Adrenal gland (tissue), 5 donors: ENCODE measurements at regions not wholly inside any gene's neighbourhood (a gene's known extent, or its start where the extent isn't known, plus 50 kb on each side); places are given as distances from the start of the nearest gene placed in this dataset.

Experiments
- CTCF ChIP-seq, 6 experiments: fragments of 450-650 bp in 4 of 6; fragments of 200-600 bp in 2 of 6; sonication (generic) in 1 of 6; IDR thresholded peaks; 1 replicate in 5 of 6; 2 replicates in 1 of 6; pipeline versions ENCODE4 v1.5.1 to v1.8.0; 2016 to 2021; ENCODE audit warnings: antibody characterized with exemption in 6 of 6, mild to moderate bottlenecking in 2 of 6, moderate library complexity in 1 of 6
- POLR2A ChIP-seq, 2 donors: fragments of 450-650 bp; IDR thresholded peaks; one replicate each; pipeline ENCODE4 v1.6.1; 2017; ENCODE audit warnings: antibody characterized with exemption in 2 of 2, mild to moderate bottlenecking in 2 of 2, moderate library complexity in 1 of 2
- donor health status: DM: no; HTN: no; CAD: no.

- TF ChIP-seq CTCF (IDR thresholded peaks at IDR 0.05) = no peak
- no peak for TF ChIP-seq POLR2A (IDR thresholded peaks at IDR 0.05)
These were observed 490.6 kb downstream of the CCSER2 start for GRCh38 chr10:84818961-84819360.
